GM23338 (cell line): ENCODE measurements at regions not wholly inside any gene's neighbourhood (a gene's known extent, or its start where the extent isn't known, plus 50 kb on each side); places are given as distances from the start of the nearest gene placed in this dataset.

Source experiments
- ATAC-seq: fragments of 200-7000 bp; cut with Tn5 transposase; 3 replicates; pipeline ENCODE4 v1.9.1; 2020
- DNase-seq: peaks from one replicate; pipeline ENCODE4 v3.0.0-alpha.2; 2015; ENCODE audit warnings: low spot score
- H2AFZ ChIP-seq: fragments of 200-600 bp; sonication (generic); 2 replicates; pipeline ENCODE4 v1.8.0; 2016; ENCODE audit warnings: antibody characterized with exemption, mild to moderate bottlenecking, moderate library complexity
- H3F3A ChIP-seq: fragments of 200-600 bp; sonication (generic); replicated peaks from 2 replicates; pipeline ENCODE4 v1.8.0; 2017; ENCODE audit warnings: antibody characterized with exemption, mixed run types, low read depth
- H3K27ac ChIP-seq: fragments of 200-600 bp; sonication (generic); 2 replicates; pipeline ENCODE4 v1.6.1; 2016; ENCODE audit warnings: low read depth
- H3K27me3 ChIP-seq: fragments of 200-600 bp; sonication (generic); 2 replicates; pipeline ENCODE4 v1.8.0; 2016; ENCODE audit warnings: mild to moderate bottlenecking, mixed run types, moderate library complexity; ENCODE audit not compliant: insufficient read depth
- H3K36me3 ChIP-seq: fragments of 200-600 bp; sonication (generic); 2 replicates; pipeline ENCODE4 v1.8.0; 2016; ENCODE audit warnings: mild to moderate bottlenecking; ENCODE audit not compliant: insufficient read depth
- H3K4me1 ChIP-seq: fragments of 200-600 bp; sonication (generic); 2 replicates; pipeline ENCODE4 v1.8.0; 2016; ENCODE audit warnings: mild to moderate bottlenecking, moderate library complexity; ENCODE audit not compliant: insufficient read depth
- H3K4me2 ChIP-seq: fragments of 200-600 bp; sonication (generic); 2 replicates; pipeline ENCODE4 v1.7.1; 2017; ENCODE audit warnings: mixed run types
- H3K4me3 ChIP-seq: fragments of 200-600 bp; sonication (generic); 2 replicates; pipeline ENCODE4 v1.6.1; 2016; ENCODE audit warnings: mixed run types
- H3K79me2 ChIP-seq: fragments of 200-600 bp; sonication (generic); replicated peaks from 2 replicates; pipeline ENCODE4 v1.8.0; 2017; ENCODE audit warnings: mild to moderate bottlenecking; ENCODE audit not compliant: insufficient read depth
- H3K9me2 ChIP-seq: fragments of 200-600 bp; sonication (generic); 2 replicates; pipeline ENCODE4 v1.8.0; 2017; ENCODE audit not compliant: insufficient read depth
- H4K20me1 ChIP-seq: fragments of 200-600 bp; sonication (generic); replicated peaks from 2 replicates; pipeline ENCODE4 v1.8.0; 2017; ENCODE audit warnings: mild to moderate bottlenecking; ENCODE audit not compliant: insufficient read depth
- H3K27ac Mint-ChIP-seq: 2 replicates; pipeline ENCODE4 v1.8.0; 2020; ENCODE audit warnings: inconsistent platforms, mild to moderate bottlenecking, moderate library complexity, mixed read lengths
- H3K27me3 Mint-ChIP-seq: 3 replicates; pipeline ENCODE4 v1.8.0; 2022; ENCODE audit warnings: low read depth, mild to moderate bottlenecking, moderate library complexity, mixed read lengths, inconsistent platforms; ENCODE audit not compliant: insufficient read depth, poor library complexity
- H3K36me3 Mint-ChIP-seq: 3 replicates; pipeline ENCODE4 v1.8.0; 2021; ENCODE audit warnings: low read depth, mild to moderate bottlenecking, inconsistent platforms, moderate library complexity, mixed read lengths
- H3K4me1 Mint-ChIP-seq: 3 replicates; pipeline ENCODE4 v1.8.0; 2020; ENCODE audit warnings: mild to moderate bottlenecking, inconsistent platforms, mixed read lengths
- H3K4me3 Mint-ChIP-seq: 3 replicates; pipeline ENCODE4 v1.8.0; 2021; ENCODE audit warnings: moderate library complexity, mild to moderate bottlenecking, inconsistent platforms, mixed read lengths
- H3K9me3 Mint-ChIP-seq: 3 replicates; pipeline ENCODE4 v1.8.0; 2020; ENCODE audit warnings: moderate library complexity, mild to moderate bottlenecking, inconsistent platforms, mixed read lengths
- CREB1 ChIP-seq: fragments of 250-450 bp; sonication (Bioruptor Pico); IDR thresholded peaks from 2 replicates; pipeline ENCODE4 v1.5.0; 2020; ENCODE audit warnings: low read depth, mild to moderate bottlenecking, moderate library complexity
- EZH2phosphoT487 ChIP-seq: fragments of 200-600 bp; sonication (generic); IDR thresholded peaks from one replicate; pipeline ENCODE4 v1.8.1; 2018; ENCODE audit warnings: antibody characterized with exemption; ENCODE audit not compliant: unreplicated experiment
- NANOG ChIP-seq: IDR thresholded peaks from 2 replicates; pipeline ENCODE4 v1.6.1; 2016; ENCODE audit warnings: antibody characterized with exemption, borderline replicate concordance
- POLR2AphosphoS5 ChIP-seq: IDR thresholded peaks from 2 replicates; pipeline ENCODE4 v1.6.1; 2016; ENCODE audit warnings: antibody characterized with exemption, low read depth
- STAT1 ChIP-seq: IDR thresholded peaks from one replicate; pipeline ENCODE4 v1.6.1; 2016; ENCODE audit warnings: antibody characterized with exemption; ENCODE audit not compliant: unreplicated experiment
- ZNF331 ChIP-seq: fragments of 250-450 bp; sonication (Bioruptor Pico); IDR thresholded peaks from 2 replicates; pipeline ENCODE4 v1.5.0; 2020; ENCODE audit warnings: low read depth, mild to moderate bottlenecking, moderate library complexity
- TF ChIP-seq, protein P1 (sequence below), 2 experiments: fragments of 200-600 bp in 1 of 2; sonication (generic) in 1 of 2; conservative IDR thresholded peaks; 2 replicates each; pipeline versions ENCODE4 v1.5.1 to v1.6.1; 2016 to 2017; ENCODE audit warnings: antibody characterized with exemption in 2 of 2, low read depth in 2 of 2, mild to moderate bottlenecking in 2 of 2, moderate library complexity in 1 of 2
- TF ChIP-seq, protein P2 (sequence below): IDR thresholded peaks from one replicate; pipeline ENCODE4 v1.6.1; 2018; ENCODE audit warnings: antibody characterized with exemption; ENCODE audit not compliant: unreplicated experiment
- TF ChIP-seq, protein P3 (sequence below): fragments of 250-450 bp; sonication (Bioruptor Pico); IDR thresholded peaks from 2 replicates; pipeline ENCODE4 v1.5.0; 2020; ENCODE audit warnings: mild to moderate bottlenecking, moderate library complexity

DNA sequence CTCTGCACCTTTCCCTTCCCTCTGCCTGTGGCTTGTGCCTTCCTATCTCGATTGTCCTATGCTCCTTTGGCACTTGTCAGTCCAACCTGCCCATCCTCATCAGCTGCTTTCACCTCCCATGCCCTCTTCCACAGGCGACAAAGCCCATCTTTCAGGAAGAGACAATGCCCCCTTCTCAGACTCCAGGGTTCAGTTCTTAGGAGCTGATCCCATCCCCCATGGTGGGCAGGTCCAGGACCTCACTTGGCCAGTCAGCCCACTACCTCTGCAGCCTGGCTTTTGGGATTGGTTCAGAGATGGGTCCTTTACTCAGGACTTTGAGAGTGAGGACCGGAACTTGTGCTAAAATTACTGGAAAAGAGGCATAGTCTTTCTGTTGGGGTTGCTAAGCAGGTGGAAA, 74.0 kb upstream of the NANOS1 start:
- H2AFZ ChIP-seq, result no peak overlapping the region
- DNase-seq, result no peak
- no peak overlapping the region for H3K4me2 ChIP-seq
- H3K9me3 Mint-ChIP-seq, result no peaks in the 10 kb centered on the region
- H3K27me3 ChIP-seq, result no peaks in the 10 kb centered on the region
- no peaks in the 10 kb centered on the region for H3K4me1 ChIP-seq
- H3K36me3 ChIP-seq, result no peaks in the 10 kb centered on the region
- H3K27me3 Mint-ChIP-seq, result peaks cover 3% of the 10 kb centered on the region
- H3K27ac Mint-ChIP-seq, result no peak overlapping the region
- no peaks in the 10 kb centered on the region for H3F3A ChIP-seq
- H3K4me1 Mint-ChIP-seq, result peaks cover 8% of the 10 kb centered on the region
- no peak overlapping the region for H3K4me3 ChIP-seq
- no peak for TF ChIP-seq CREB1
- no peak for TF ChIP-seq POLR2AphosphoS5
- no peak for TF ChIP-seq NANOG
- no peak for TF ChIP-seq EZH2phosphoT487
- no peaks in the 10 kb centered on the region for H4K20me1 ChIP-seq
- H3K27ac ChIP-seq, result no peak overlapping the region
- no peak overlapping the region for H3K4me3 Mint-ChIP-seq
- no peaks in the 10 kb centered on the region for H3K36me3 Mint-ChIP-seq
- H3K9me2 ChIP-seq, result no peaks in the 10 kb centered on the region
- no peaks in the 10 kb centered on the region for H3K79me2 ChIP-seq
- peak; percentile 57 for ATAC-seq

DNA sequence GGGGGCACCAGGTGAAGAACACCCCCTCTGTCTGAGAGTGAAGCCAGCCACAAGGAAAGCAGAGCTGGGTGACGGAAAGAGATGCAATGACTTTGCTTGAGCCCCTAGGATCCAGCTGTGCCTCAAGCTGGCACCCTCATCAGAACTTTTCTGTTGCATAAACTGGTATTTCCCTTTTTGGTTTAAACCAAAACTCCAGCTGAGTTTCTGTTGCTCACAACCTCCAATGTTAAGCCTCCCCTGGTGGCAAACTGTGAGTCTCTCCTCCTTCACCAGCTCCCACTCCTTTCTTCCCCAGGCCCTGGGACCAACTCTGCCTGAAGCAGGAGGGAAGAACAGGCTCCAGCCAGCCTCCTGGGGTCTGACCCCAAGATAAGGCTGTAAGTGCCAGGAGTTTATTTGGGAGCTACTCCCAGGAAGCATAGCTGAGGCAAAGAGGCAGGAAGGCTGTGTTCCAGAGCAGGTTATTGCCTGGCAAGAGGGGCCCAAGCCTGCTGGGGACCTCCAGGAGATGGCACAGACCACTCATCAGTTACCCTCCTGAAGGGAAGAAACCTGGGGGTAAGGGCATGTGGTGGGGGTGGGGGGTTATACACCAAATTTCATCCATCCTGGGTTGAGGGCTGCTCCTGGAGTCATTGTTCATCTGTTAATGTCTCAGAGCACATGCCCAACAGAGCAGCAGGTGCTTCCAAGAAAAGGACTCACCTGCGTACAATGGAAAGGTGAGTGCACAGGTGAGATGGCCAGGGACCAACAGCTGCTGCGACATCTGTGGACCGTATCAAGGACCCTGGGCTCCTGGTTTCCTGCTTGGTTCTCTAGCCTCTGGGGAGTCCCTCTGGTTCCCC, 73.3 kb upstream of the NANOS1 start:
- DNase-seq, result no peak

More for the DNA sequence above, 73.3 kb upstream of the NANOS1 start:
- H3K27ac ChIP-seq, result no peak overlapping the region
- no peaks in the 10 kb centered on the region for H3K36me3 Mint-ChIP-seq
- H3K4me3 Mint-ChIP-seq, result no peak overlapping the region
- TF ChIP-seq NANOG (no peak), ZNF331 (no peak), CREB1 (no peak), STAT1 (no peak), EZH2phosphoT487 (no peak)
- TF ChIP-seq, protein P1, sequence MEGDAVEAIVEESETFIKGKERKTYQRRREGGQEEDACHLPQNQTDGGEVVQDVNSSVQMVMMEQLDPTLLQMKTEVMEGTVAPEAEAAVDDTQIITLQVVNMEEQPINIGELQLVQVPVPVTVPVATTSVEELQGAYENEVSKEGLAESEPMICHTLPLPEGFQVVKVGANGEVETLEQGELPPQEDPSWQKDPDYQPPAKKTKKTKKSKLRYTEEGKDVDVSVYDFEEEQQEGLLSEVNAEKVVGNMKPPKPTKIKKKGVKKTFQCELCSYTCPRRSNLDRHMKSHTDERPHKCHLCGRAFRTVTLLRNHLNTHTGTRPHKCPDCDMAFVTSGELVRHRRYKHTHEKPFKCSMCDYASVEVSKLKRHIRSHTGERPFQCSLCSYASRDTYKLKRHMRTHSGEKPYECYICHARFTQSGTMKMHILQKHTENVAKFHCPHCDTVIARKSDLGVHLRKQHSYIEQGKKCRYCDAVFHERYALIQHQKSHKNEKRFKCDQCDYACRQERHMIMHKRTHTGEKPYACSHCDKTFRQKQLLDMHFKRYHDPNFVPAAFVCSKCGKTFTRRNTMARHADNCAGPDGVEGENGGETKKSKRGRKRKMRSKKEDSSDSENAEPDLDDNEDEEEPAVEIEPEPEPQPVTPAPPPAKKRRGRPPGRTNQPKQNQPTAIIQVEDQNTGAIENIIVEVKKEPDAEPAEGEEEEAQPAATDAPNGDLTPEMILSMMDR (conservative IDR thresholded peaks at IDR 0.05; ENCODE audit: low read depth in 2 of 2), result no peak
- TF ChIP-seq, protein P2, sequence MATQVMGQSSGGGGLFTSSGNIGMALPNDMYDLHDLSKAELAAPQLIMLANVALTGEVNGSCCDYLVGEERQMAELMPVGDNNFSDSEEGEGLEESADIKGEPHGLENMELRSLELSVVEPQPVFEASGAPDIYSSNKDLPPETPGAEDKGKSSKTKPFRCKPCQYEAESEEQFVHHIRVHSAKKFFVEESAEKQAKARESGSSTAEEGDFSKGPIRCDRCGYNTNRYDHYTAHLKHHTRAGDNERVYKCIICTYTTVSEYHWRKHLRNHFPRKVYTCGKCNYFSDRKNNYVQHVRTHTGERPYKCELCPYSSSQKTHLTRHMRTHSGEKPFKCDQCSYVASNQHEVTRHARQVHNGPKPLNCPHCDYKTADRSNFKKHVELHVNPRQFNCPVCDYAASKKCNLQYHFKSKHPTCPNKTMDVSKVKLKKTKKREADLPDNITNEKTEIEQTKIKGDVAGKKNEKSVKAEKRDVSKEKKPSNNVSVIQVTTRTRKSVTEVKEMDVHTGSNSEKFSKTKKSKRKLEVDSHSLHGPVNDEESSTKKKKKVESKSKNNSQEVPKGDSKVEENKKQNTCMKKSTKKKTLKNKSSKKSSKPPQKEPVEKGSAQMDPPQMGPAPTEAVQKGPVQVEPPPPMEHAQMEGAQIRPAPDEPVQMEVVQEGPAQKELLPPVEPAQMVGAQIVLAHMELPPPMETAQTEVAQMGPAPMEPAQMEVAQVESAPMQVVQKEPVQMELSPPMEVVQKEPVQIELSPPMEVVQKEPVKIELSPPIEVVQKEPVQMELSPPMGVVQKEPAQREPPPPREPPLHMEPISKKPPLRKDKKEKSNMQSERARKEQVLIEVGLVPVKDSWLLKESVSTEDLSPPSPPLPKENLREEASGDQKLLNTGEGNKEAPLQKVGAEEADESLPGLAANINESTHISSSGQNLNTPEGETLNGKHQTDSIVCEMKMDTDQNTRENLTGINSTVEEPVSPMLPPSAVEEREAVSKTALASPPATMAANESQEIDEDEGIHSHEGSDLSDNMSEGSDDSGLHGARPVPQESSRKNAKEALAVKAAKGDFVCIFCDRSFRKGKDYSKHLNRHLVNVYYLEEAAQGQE, result no peak
- TF ChIP-seq, protein P3, sequence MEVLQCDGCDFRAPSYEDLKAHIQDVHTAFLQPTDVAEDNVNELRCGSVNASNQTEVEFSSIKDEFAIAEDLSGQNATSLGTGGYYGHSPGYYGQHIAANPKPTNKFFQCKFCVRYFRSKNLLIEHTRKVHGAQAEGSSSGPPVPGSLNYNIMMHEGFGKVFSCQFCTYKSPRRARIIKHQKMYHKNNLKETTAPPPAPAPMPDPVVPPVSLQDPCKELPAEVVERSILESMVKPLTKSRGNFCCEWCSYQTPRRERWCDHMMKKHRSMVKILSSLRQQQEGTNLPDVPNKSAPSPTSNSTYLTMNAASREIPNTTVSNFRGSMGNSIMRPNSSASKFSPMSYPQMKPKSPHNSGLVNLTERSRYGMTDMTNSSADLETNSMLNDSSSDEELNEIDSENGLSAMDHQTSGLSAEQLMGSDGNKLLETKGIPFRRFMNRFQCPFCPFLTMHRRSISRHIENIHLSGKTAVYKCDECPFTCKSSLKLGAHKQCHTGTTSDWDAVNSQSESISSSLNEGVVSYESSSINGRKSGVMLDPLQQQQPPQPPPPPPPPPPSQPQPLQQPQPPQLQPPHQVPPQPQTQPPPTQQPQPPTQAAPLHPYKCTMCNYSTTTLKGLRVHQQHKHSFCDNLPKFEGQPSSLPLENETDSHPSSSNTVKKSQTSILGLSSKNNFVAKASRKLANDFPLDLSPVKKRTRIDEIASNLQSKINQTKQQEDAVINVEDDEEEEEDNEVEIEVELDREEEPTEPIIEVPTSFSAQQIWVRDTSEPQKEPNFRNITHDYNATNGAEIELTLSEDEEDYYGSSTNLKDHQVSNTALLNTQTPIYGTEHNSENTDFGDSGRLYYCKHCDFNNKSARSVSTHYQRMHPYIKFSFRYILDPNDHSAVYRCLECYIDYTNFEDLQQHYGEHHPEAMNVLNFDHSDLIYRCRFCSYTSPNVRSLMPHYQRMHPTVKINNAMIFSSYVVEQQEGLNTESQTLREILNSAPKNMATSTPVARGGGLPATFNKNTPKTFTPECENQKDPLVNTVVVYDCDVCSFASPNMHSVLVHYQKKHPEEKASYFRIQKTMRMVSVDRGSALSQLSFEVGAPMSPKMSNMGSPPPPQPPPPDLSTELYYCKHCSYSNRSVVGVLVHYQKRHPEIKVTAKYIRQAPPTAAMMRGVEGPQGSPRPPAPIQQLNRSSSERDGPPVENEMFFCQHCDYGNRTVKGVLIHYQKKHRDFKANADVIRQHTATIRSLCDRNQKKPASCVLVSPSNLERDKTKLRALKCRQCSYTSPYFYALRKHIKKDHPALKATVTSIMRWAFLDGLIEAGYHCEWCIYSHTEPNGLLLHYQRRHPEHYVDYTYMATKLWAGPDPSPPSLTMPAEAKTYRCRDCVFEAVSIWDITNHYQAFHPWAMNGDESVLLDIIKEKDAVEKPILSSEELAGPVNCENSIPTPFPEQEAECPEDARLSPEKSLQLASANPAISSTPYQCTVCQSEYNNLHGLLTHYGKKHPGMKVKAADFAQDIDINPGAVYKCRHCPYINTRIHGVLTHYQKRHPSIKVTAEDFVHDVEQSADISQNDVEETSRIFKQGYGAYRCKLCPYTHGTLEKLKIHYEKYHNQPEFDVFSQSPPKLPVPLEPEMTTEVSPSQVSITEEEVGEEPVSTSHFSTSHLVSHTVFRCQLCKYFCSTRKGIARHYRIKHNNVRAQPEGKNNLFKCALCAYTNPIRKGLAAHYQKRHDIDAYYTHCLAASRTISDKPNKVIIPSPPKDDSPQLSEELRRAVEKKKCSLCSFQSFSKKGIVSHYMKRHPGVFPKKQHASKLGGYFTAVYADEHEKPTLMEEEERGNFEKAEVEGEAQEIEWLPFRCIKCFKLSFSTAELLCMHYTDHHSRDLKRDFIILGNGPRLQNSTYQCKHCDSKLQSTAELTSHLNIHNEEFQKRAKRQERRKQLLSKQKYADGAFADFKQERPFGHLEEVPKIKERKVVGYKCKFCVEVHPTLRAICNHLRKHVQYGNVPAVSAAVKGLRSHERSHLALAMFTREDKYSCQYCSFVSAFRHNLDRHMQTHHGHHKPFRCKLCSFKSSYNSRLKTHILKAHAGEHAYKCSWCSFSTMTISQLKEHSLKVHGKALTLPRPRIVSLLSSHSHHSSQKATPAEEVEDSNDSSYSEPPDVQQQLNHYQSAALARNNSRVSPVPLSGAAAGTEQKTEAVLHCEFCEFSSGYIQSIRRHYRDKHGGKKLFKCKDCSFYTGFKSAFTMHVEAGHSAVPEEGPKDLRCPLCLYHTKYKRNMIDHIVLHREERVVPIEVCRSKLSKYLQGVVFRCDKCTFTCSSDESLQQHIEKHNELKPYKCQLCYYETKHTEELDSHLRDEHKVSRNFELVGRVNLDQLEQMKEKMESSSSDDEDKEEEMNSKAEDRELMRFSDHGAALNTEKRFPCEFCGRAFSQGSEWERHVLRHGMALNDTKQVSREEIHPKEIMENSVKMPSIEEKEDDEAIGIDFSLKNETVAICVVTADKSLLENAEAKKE, result no peak
- H3K9me2 ChIP-seq, result no peaks in the 10 kb centered on the region
- H3K4me1 Mint-ChIP-seq, result peaks cover 8% of the 10 kb centered on the region
- H3K4me3 ChIP-seq, result no peak overlapping the region
- H3K27me3 Mint-ChIP-seq, result peaks cover 3% of the 10 kb centered on the region
- H3K9me3 Mint-ChIP-seq, result no peaks in the 10 kb centered on the region
- H3K4me2 ChIP-seq, result no peak overlapping the region
- no peak overlapping the region for H2AFZ ChIP-seq
- no peaks in the 10 kb centered on the region for H4K20me1 ChIP-seq
- H3K79me2 ChIP-seq, result no peaks in the 10 kb centered on the region
- peak; percentile 22; the same call in 1 of the 3 replicates for ATAC-seq
- no peaks in the 10 kb centered on the region for H3F3A ChIP-seq
- no peaks in the 10 kb centered on the region for H3K27me3 ChIP-seq
- no peak overlapping the region for H3K27ac Mint-ChIP-seq
- H3K36me3 ChIP-seq, result no peaks in the 10 kb centered on the region
- no peaks in the 10 kb centered on the region for H3K4me1 ChIP-seq
